GM12878 (cell line): ENCODE measurements at regions not wholly inside any gene's neighbourhood (a gene's known extent, or its start where the extent isn't known, plus 50 kb on each side); places are given as distances from the start of the nearest gene placed in this dataset.

ENCODE experiments used
- ATAC-seq: fragments of 200-7000 bp; cut with Tn5 transposase; 3 replicates; pipeline ENCODE4 v1.9.1; 2020; ENCODE audit warnings: mild to moderate bottlenecking, moderate library complexity
- BruUV-seq: library from RNA; stranded (reverse); fragments of 400-500 nt; replicated peaks from 2 replicates; lab custom pipeline; 2021; lab: Mats Ljungman, UMichigan
- CTCF ChIA-PET: fragments of 300-600 bp; sonication (Branson Sonifier 250); formaldehyde crosslinking; extraction: SDS; loops from one replicate; lab custom pipeline; 2021; ENCODE audit warnings: inconsistent platforms; lab: Yijun Ruan, JAX
- POLR2A ChIA-PET: fragments of 350-600 bp; formaldehyde crosslinking; extraction: SDS; loops from one replicate; lab custom pipeline; 2021; ENCODE audit warnings: inconsistent platforms; lab: Charles Lee
- RAD21 ChIA-PET: fragments of 300-600 bp; sonication (Branson Sonifier 250); formaldehyde crosslinking; loops from one replicate; lab custom pipeline; 2023; ENCODE audit warnings: antibody characterized with exemption; ENCODE audit not compliant: unreplicated experiment; lab: Charles Lee
- SMC1A ChIA-PET: fragments of 300-600 bp; sonication (Branson Sonifier 250); formaldehyde crosslinking; loops from one replicate; lab custom pipeline; 2023; ENCODE audit not compliant: unreplicated experiment, uncharacterized antibody; lab: Charles Lee
- DNase-seq: peaks from one replicate; pipeline ENCODE4 v3.0.0-alpha.2; 2011; ENCODE audit warnings: low read depth, low spot score
- FAIRE-seq: peaks from 3 replicates; lab custom pipeline; 2011; peaks lifted over from hg19 to GRCh38; lab: Jason Lieb, UNC
- H2AFZ ChIP-seq: 2 replicates; pipeline ENCODE4 v1.6.0; 2011; ENCODE audit warnings: low read depth, low read length, control low read depth; ENCODE audit not compliant: control insufficient read depth
- H3K27ac ChIP-seq: 2 replicates; pipeline ENCODE4 v1.5.1; 2011; ENCODE audit warnings: control low read depth; ENCODE audit not compliant: control insufficient read depth, insufficient read depth
- H3K27me3 ChIP-seq, 2 experiments: replicated peaks in 1 of 2; 2 replicates each; pipeline versions ENCODE4 v1.6.0 to v1.6.1; 2011; ENCODE audit warnings: low read length in 1 of 2; ENCODE audit not compliant: control insufficient read depth in 2 of 2, insufficient read depth in 2 of 2
- H3K36me3 ChIP-seq, 2 experiments: 2 replicates each; pipeline ENCODE4 v1.5.1; 2011; ENCODE audit warnings: low read length in 1 of 2; ENCODE audit not compliant: control insufficient read depth in 2 of 2, insufficient read depth in 2 of 2
- H3K4me1 ChIP-seq: 2 replicates; pipeline ENCODE4 v1.6.1; 2011; ENCODE audit warnings: mild to moderate bottlenecking, low read length, moderate library complexity, mixed read lengths; ENCODE audit not compliant: control insufficient read depth, insufficient read depth
- H3K4me2 ChIP-seq: 2 replicates; pipeline ENCODE4 v1.6.0; 2011; ENCODE audit warnings: control low read depth; ENCODE audit not compliant: control insufficient read depth, insufficient read depth
- H3K4me3 ChIP-seq: fragments of 200-600 bp; sonication (generic); 2 replicates; pipeline ENCODE4 v1.5.1; 2016
- H3K79me2 ChIP-seq: 2 replicates; pipeline ENCODE4 v1.6.0; 2011; ENCODE audit warnings: low read length; ENCODE audit not compliant: control insufficient read depth, insufficient read depth
- H3K9ac ChIP-seq: 2 replicates; pipeline ENCODE4 v1.8.0; 2011; ENCODE audit warnings: low read length, control low read depth, mixed read lengths; ENCODE audit not compliant: control insufficient read depth, insufficient read depth
- H3K9me3 ChIP-seq: replicated peaks from 3 replicates; pipeline ENCODE4 v1.5.1; 2011; ENCODE audit warnings: mild to moderate bottlenecking, low read length; ENCODE audit not compliant: control insufficient read depth, insufficient read depth
- H4K20me1 ChIP-seq: 2 replicates; pipeline ENCODE4 v1.6.0; 2011; ENCODE audit not compliant: control insufficient read depth, insufficient read depth
- BHLHE40 ChIP-seq, 2 experiments: fragments of 450-650 bp in 1 of 2; IDR thresholded peaks; 2 replicates each; pipeline ENCODE4 v1.6.1; 2011 to 2017; ENCODE audit warnings: low read depth in 2 of 2, borderline replicate concordance in 1 of 2, improper control_type of control experiment in 1 of 2, low read length in 1 of 2, mild to moderate bottlenecking in 1 of 2
- DPF2 ChIP-seq: fragments of 450-650 bp; IDR thresholded peaks from 2 replicates; pipeline ENCODE4 v1.6.1; 2017; ENCODE audit warnings: mild to moderate bottlenecking
- GABPA ChIP-seq: IDR thresholded peaks from 2 replicates; pipeline ENCODE4 v1.6.1; 2014; ENCODE audit warnings: antibody characterized with exemption, low read depth, mild to moderate bottlenecking, inconsistent platforms
- IKZF1 ChIP-seq: fragments of 450-650 bp; conservative IDR thresholded peaks from 2 replicates; pipeline ENCODE4 v1.6.1; 2017; ENCODE audit warnings: antibody characterized with exemption, mild to moderate bottlenecking
- KDM1A ChIP-seq: fragments of 200-600 bp; sonication (generic); IDR thresholded peaks from 2 replicates; pipeline ENCODE4 v1.6.1; 2016; ENCODE audit warnings: borderline replicate concordance
- SUPT20H ChIP-seq: IDR thresholded peaks from 2 replicates; pipeline ENCODE4 v1.6.1; 2011; ENCODE audit warnings: low read depth, mild to moderate bottlenecking, low read length, moderate library complexity, borderline replicate concordance; ENCODE audit not compliant: control insufficient read depth
- ZNF687 ChIP-seq: fragments of 450-650 bp; IDR thresholded peaks from 2 replicates; pipeline ENCODE4 v1.6.1; 2017; ENCODE audit warnings: mild to moderate bottlenecking, moderate library complexity
- WGBS: methylation state at CpG from one replicate; pipeline ENCODE4 v1.1.6; 2016; ENCODE audit warnings: low lambda C conversion rate; ENCODE audit not compliant: insufficient replicate concordance, insufficient coverage; ENCODE audit errors: missing lambda C conversion rate; 5-methylcytosine and 5-hydroxymethylcytosine counted together
- in situ Hi-C: fragments of 300-500 bp; cut with MboI; formaldehyde crosslinking; loops from 9 replicates; pipeline ENCODE4 v1.14.3; 2018; ENCODE audit warnings: mixed read lengths
- intact Hi-C: fragments of 100-400 bp; cut with micrococcal nuclease; formaldehyde crosslinking; loops from one replicate; pipeline ENCODE4 v1.14.2; 2022; ENCODE audit not compliant: unreplicated experiment
- TF ChIP-seq, protein P1 (sequence below): fragments of 450-650 bp; IDR thresholded peaks from 2 replicates; pipeline ENCODE4 v1.6.1; 2017; ENCODE audit warnings: mild to moderate bottlenecking

- Histone ChIP-seq H2AFZ (no peak overlapping the region), H3K36me3 (no peaks in the 10 kb centered on the region), H3K4me1 (peaks cover 34% of the 10 kb centered on the region), H3K27ac (0 out of 2 replicates have a peak overlapping the region, but pooled peaks have one; percentile 22), H3K9me3 (no peaks in the 10 kb centered on the region), H3K27me3 (no peaks in the 10 kb centered on the region), H4K20me1 (no peaks in the 10 kb centered on the region), H3K79me2 (no peaks in the 10 kb centered on the region; the same call in 1 of the 2 replicates), H3K9ac (no peak overlapping the region), H3K4me2 (peak overlapping the region; percentile 83; the same call in 1 of the 2 replicates), H3K4me3 (no peak overlapping the region)
- ATAC-seq (no peak), DNase-seq (no peak), FAIRE-seq (no peak)
- POLR2A ChIA-PET, result no interaction called here
- SMC1A ChIA-PET, result interaction anchor here (1.0 kb wide), 1 partner anchor 18 kb away, joined by 5 read pairs; no protein-coding TSS in a partner anchor
- in situ Hi-C loops, result no loop called here
- TF ChIP-seq SUPT20H (no peak), KDM1A (no peak), IKZF1 (no peak), GABPA (no peak), DPF2 (no peak), BHLHE40 (IDR thresholded peaks at IDR 0.05; ENCODE audit: borderline replicate concordance in 1 of 2, low read depth in 2 of 2, low read length in 1 of 2) (no peak), ZNF687 (no peak)
- TF ChIP-seq, protein P1, sequence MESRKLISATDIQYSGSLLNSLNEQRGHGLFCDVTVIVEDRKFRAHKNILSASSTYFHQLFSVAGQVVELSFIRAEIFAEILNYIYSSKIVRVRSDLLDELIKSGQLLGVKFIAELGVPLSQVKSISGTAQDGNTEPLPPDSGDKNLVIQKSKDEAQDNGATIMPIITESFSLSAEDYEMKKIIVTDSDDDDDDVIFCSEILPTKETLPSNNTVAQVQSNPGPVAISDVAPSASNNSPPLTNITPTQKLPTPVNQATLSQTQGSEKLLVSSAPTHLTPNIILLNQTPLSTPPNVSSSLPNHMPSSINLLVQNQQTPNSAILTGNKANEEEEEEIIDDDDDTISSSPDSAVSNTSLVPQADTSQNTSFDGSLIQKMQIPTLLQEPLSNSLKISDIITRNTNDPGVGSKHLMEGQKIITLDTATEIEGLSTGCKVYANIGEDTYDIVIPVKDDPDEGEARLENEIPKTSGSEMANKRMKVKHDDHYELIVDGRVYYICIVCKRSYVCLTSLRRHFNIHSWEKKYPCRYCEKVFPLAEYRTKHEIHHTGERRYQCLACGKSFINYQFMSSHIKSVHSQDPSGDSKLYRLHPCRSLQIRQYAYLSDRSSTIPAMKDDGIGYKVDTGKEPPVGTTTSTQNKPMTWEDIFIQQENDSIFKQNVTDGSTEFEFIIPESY, result no peak
- BruUV-seq, result no TSS peak
- CTCF ChIA-PET, result interaction anchor here (0.8 kb wide), 1 partner anchor 17 kb away, joined by 4 read pairs; no protein-coding TSS in a partner anchor
- 46% methylated on average over 14 of the region's 17 CpGs for WGBS
- RAD21 ChIA-PET, result no interaction called here
- intact Hi-C loops, result no loop called here
Observed at GRCh38 chr12:131221061-131221956, 267.6 kb downstream of the ADGRD1 start.
